Activated CD4-positive, alpha-beta T cell treated with anti-CD3 and anti-CD28 coated beads, Interleukin-2, amount 50 U/mL, for 24 hours (primary cell): ENCODE measurements at regions not wholly inside any gene's neighbourhood (a gene's known extent, or its start where the extent isn't known, plus 50 kb on each side); places are given as distances from the start of the nearest gene placed in this dataset.

Experiments
- DNase-seq, 2 donors: peaks; one replicate each; pipeline ENCODE4 v3.0.0-alpha.2; 2020; ENCODE audit warnings: low read depth in 1 of 2, low spot score in 1 of 2

GRCh38 chr18:40690062-40690461 lies 1265.0 kb upstream of the PIK3C3 start:
- DNase-seq, result no peak

- DNase-seq, result no peak
These were observed 1267.6 kb upstream of the PIK3C3 start for GRCh38 chr18:40687399-40687798.

GRCh38 chr18:40686836-40687235 lies 1268.2 kb upstream of the PIK3C3 start:
- DNase-seq, result no peak

- no peak for DNase-seq
These were observed 1269.8 kb upstream of the PIK3C3 start for GRCh38 chr18:40685219-40685618.

- DNase-seq, result no peak
These were observed 1276.7 kb upstream of the PIK3C3 start for GRCh38 chr18:40678318-40678717.

- no peak for DNase-seq
These were observed 1278.4 kb upstream of the PIK3C3 start for GRCh38 chr18:40676668-40677067.

GRCh38 chr18:40673150-40673549 lies 1281.9 kb upstream of the PIK3C3 start:
- DNase-seq, result no peak

GRCh38 chr18:40672590-40672989 lies 1282.4 kb upstream of the PIK3C3 start:
- DNase-seq, result no peak

- DNase-seq, result no peak
These were observed 1284.2 kb upstream of the PIK3C3 start for GRCh38 chr18:40670668-40671375.

GRCh38 chr18:40662898-40663437 lies 1292.1 kb upstream of the PIK3C3 start:
- no peak for DNase-seq

GRCh38 chr18:40653682-40654081 lies 1301.4 kb upstream of the PIK3C3 start:
- no peak for DNase-seq

- DNase-seq, result no peak
These were observed 1302.7 kb upstream of the PIK3C3 start for GRCh38 chr18:40652321-40652720.

GRCh38 chr18:40651163-40651562 lies 1303.9 kb upstream of the PIK3C3 start:
- no peak for DNase-seq

- DNase-seq, result no peak
These were observed 1312.3 kb upstream of the PIK3C3 start for GRCh38 chr18:40642692-40643229.

- DNase-seq, result no peak
These were observed 1323.7 kb upstream of the PIK3C3 start for GRCh38 chr18:40631319-40631718.

GRCh38 chr18:40630496-40630895 lies 1324.5 kb upstream of the PIK3C3 start:
- DNase-seq, result no peak

- DNase-seq, result no peak
These were observed 1330.1 kb upstream of the PIK3C3 start for GRCh38 chr18:40624959-40625358.

GRCh38 chr18:40613721-40614120 lies 1341.3 kb upstream of the PIK3C3 start:
- DNase-seq, result no peak

GRCh38 chr18:40612356-40612755 lies 1342.7 kb upstream of the PIK3C3 start:
- DNase-seq, result no peak

- DNase-seq, result no peak
These were observed 1346.8 kb upstream of the PIK3C3 start for GRCh38 chr18:40608226-40608625.

GRCh38 chr18:40607542-40608148 lies 1347.4 kb upstream of the PIK3C3 start:
- no peak for DNase-seq

- no peak for DNase-seq
These were observed 1348.0 kb upstream of the PIK3C3 start for GRCh38 chr18:40606996-40607395.
